HCT116 (cell line): ENCODE measurements at regions not wholly inside any gene's neighbourhood (a gene's known extent, or its start where the extent isn't known, plus 50 kb on each side); places are given as distances from the start of the nearest gene placed in this dataset.

ENCODE experiments used
- ATAC-seq: fragments of 200-7000 bp; cut with Tn5 transposase; 2 replicates; pipeline ENCODE4 v1.9.1; 2020; ENCODE audit warnings: mild to moderate bottlenecking, moderate library complexity
- BruUV-seq: library from RNA; stranded (reverse); fragments of 400-500 nt; replicated peaks from 2 replicates; lab custom pipeline; 2021; lab: Mats Ljungman, UMichigan
- CTCF ChIA-PET: fragments of 300-600 bp; sonication (Branson Sonifier 250); formaldehyde crosslinking; loops from one replicate; lab custom pipeline; 2021; ENCODE audit warnings: antibody characterized with exemption; lab: Charles Lee
- POLR2A ChIA-PET: fragments of 300-600, 350-600 bp; sonication (Branson Sonifier 250); formaldehyde crosslinking; loops from one replicate; lab custom pipeline; 2021; ENCODE audit warnings: antibody characterized with exemption; lab: Charles Lee
- RAD21 ChIA-PET, 2 experiments: fragments of 300-600 bp; sonication (Branson Sonifier 250); formaldehyde crosslinking; loops; one replicate each; lab custom pipeline; 2023; ENCODE audit warnings: low total read pairs in 2 of 2; ENCODE audit not compliant: uncharacterized antibody in 2 of 2, unreplicated experiment in 2 of 2, low non-redundant PET in 1 of 2; lab: Charles Lee
- DNase-seq: peaks from one replicate; pipeline ENCODE4 v3.0.0-alpha.2; 2010; ENCODE audit warnings: low read depth, low spot score
- H2AFZ ChIP-seq: fragments of 200-600 bp; shearing (Covaris generic), sonication (generic); 2 replicates; pipeline ENCODE4 v1.6.1; 2017; ENCODE audit warnings: low read depth, mixed run types, mixed read lengths, antibody characterized with exemption, low read length; ENCODE audit not compliant: poor library complexity, severe bottlenecking
- H3K27ac ChIP-seq: 2 replicates; pipeline ENCODE4 v1.5.1; 2012; ENCODE audit warnings: low read depth, low read length
- H3K27me3 ChIP-seq: fragments of 200-600 bp; sonication (generic); 2 replicates; pipeline ENCODE4 v1.6.1; 2016; ENCODE audit warnings: mixed run types, low read length, mixed read lengths; ENCODE audit not compliant: insufficient read depth
- H3K36me3 ChIP-seq, 2 experiments: fragments of 200-500 bp in 1 of 2; fragments of 200-600 bp in 1 of 2; sonication (Bioruptor generic) in 1 of 2; sonication (generic) in 1 of 2; 2 replicates each; pipeline versions ENCODE4 v1.5.1 to v1.6.1; 2014 to 2016; ENCODE audit warnings: low read length in 2 of 2, inconsistent platforms in 1 of 2, mixed read lengths in 1 of 2, mixed run types in 1 of 2; ENCODE audit not compliant: insufficient read depth in 2 of 2, control insufficient read depth in 1 of 2
- H3K4me1 ChIP-seq, 2 experiments: fragments of 200-600 bp in 1 of 2; sonication (generic) in 1 of 2; 2 replicates each; pipeline versions ENCODE4 v1.5.1 to v1.6.1; 2012 to 2017; ENCODE audit warnings: low read length in 2 of 2, inconsistent platforms in 1 of 2, mild to moderate bottlenecking in 1 of 2, mixed read lengths in 1 of 2, mixed run types in 1 of 2, moderate library complexity in 1 of 2; ENCODE audit not compliant: insufficient read depth in 2 of 2, control insufficient read depth in 1 of 2
- H3K4me2 ChIP-seq: fragments of 200-600 bp; sonication (generic); 2 replicates; pipeline ENCODE4 v1.6.1; 2017; ENCODE audit warnings: mixed run types, low read length, mixed read lengths
- H3K4me3 ChIP-seq, 2 experiments: fragments of 200-600 bp in 1 of 2; sonication (generic) in 1 of 2; replicated peaks in 1 of 2; 2 replicates each; pipeline ENCODE4 v1.5.1; 2011 to 2016; ENCODE audit warnings: low read length in 2 of 2, control low read depth in 1 of 2, low read depth in 1 of 2, mild to moderate bottlenecking in 1 of 2, mixed read lengths in 1 of 2, mixed run types in 1 of 2
- H3K79me2 ChIP-seq: fragments of 200-600 bp; sonication (generic); 2 replicates; pipeline ENCODE4 v1.6.1; 2017; ENCODE audit warnings: mild to moderate bottlenecking, mixed run types, low read length, moderate library complexity, mixed read lengths; ENCODE audit not compliant: insufficient read depth
- H3K9ac ChIP-seq: fragments of 200-600 bp; sonication (generic); 2 replicates; pipeline ENCODE4 v1.6.1; 2016; ENCODE audit warnings: low read length, mixed read lengths
- H3K9me2 ChIP-seq: fragments of 200-600 bp; sonication (generic), shearing (Covaris generic); 2 replicates; pipeline ENCODE4 v1.6.1; 2017; ENCODE audit warnings: mixed run types, mild to moderate bottlenecking, moderate library complexity; ENCODE audit not compliant: insufficient read depth
- H3K9me3 ChIP-seq, 2 experiments: fragments of 200-500 bp in 1 of 2; fragments of 200-600 bp in 1 of 2; sonication (Bioruptor generic) in 1 of 2; sonication (generic) in 1 of 2; 2 replicates each; pipeline ENCODE4 v1.6.1; 2014 to 2017; ENCODE audit warnings: low read length in 2 of 2, mixed read lengths in 2 of 2, inconsistent platforms in 1 of 2, low read depth in 1 of 2, mild to moderate bottlenecking in 1 of 2, mixed run types in 1 of 2, moderate library complexity in 1 of 2; ENCODE audit not compliant: control insufficient read depth in 1 of 2, insufficient read depth in 1 of 2
- H4K20me1 ChIP-seq: fragments of 200-600 bp; sonication (generic), shearing (Covaris generic); 2 replicates; pipeline ENCODE4 v1.6.1; 2017; ENCODE audit warnings: mixed run types, mild to moderate bottlenecking, moderate library complexity; ENCODE audit not compliant: insufficient read depth
- CBX3 ChIP-seq: IDR thresholded peaks from 2 replicates; pipeline ENCODE4 v1.6.1; 2012; ENCODE audit warnings: low read depth
- EGR1 ChIP-seq: IDR thresholded peaks from 2 replicates; pipeline ENCODE4 v1.6.1; 2012; ENCODE audit warnings: low read depth
- FOSL1 ChIP-seq: IDR thresholded peaks from 2 replicates; pipeline ENCODE4 v1.6.1; 2012; ENCODE audit warnings: low read depth
- RAD21 ChIP-seq: IDR thresholded peaks from 2 replicates; pipeline ENCODE4 v1.6.1; 2012; ENCODE audit warnings: low read depth, mild to moderate bottlenecking
- SIN3A ChIP-seq: IDR thresholded peaks from 2 replicates; pipeline ENCODE4 v1.6.1; 2012; ENCODE audit warnings: low read depth
- ZNF274 ChIP-seq: fragments of 200-500 bp; sonication (Bioruptor generic); IDR thresholded peaks from 2 replicates; pipeline ENCODE4 v1.6.1; 2014; ENCODE audit warnings: mild to moderate bottlenecking, low read depth, low read length, inconsistent platforms
- intact Hi-C: fragments of 100-400 bp; cut with micrococcal nuclease; formaldehyde crosslinking; loops from 2 replicates; pipeline ENCODE4 v1.10.0; 2022
- TF ChIP-seq, protein P1 (sequence below): IDR thresholded peaks from 2 replicates; pipeline ENCODE4 v1.6.1; 2012; ENCODE audit warnings: low read depth
- TF ChIP-seq, protein P2 (sequence below): IDR thresholded peaks from 2 replicates; pipeline ENCODE4 v1.6.1; 2011; ENCODE audit warnings: mild to moderate bottlenecking, low read length, moderate library complexity; ENCODE audit not compliant: insufficient replicate concordance; ENCODE audit errors: extremely low read depth
- TF ChIP-seq, protein P3 (sequence below): IDR thresholded peaks from 2 replicates; pipeline ENCODE4 v1.6.1; 2012

DNA sequence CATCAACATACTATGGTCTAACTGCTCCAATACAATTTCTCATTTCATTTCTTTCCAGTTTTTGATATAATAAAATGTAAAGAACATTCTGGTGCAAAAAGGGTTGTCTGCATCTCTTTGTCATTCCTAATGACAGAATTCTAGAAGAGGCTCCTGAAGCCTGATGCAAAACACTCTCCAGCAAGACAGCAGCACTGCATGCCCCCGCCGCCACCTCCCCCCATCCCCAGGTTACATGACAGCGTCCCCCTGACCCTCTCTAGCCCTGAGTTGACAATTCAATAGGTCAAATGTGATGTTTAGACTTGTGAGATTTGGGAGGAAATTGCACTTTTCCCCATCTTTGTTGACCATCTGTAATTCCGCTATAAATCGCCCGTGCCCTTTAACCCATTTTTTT is 64.6 kb upstream of the C1orf21 start (continued):
- TF ChIP-seq, protein P1, sequence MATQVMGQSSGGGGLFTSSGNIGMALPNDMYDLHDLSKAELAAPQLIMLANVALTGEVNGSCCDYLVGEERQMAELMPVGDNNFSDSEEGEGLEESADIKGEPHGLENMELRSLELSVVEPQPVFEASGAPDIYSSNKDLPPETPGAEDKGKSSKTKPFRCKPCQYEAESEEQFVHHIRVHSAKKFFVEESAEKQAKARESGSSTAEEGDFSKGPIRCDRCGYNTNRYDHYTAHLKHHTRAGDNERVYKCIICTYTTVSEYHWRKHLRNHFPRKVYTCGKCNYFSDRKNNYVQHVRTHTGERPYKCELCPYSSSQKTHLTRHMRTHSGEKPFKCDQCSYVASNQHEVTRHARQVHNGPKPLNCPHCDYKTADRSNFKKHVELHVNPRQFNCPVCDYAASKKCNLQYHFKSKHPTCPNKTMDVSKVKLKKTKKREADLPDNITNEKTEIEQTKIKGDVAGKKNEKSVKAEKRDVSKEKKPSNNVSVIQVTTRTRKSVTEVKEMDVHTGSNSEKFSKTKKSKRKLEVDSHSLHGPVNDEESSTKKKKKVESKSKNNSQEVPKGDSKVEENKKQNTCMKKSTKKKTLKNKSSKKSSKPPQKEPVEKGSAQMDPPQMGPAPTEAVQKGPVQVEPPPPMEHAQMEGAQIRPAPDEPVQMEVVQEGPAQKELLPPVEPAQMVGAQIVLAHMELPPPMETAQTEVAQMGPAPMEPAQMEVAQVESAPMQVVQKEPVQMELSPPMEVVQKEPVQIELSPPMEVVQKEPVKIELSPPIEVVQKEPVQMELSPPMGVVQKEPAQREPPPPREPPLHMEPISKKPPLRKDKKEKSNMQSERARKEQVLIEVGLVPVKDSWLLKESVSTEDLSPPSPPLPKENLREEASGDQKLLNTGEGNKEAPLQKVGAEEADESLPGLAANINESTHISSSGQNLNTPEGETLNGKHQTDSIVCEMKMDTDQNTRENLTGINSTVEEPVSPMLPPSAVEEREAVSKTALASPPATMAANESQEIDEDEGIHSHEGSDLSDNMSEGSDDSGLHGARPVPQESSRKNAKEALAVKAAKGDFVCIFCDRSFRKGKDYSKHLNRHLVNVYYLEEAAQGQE: no peak
- TF ChIP-seq SIN3A: no peak
- TF ChIP-seq, all 23 proteins: peak for 0

DNA sequence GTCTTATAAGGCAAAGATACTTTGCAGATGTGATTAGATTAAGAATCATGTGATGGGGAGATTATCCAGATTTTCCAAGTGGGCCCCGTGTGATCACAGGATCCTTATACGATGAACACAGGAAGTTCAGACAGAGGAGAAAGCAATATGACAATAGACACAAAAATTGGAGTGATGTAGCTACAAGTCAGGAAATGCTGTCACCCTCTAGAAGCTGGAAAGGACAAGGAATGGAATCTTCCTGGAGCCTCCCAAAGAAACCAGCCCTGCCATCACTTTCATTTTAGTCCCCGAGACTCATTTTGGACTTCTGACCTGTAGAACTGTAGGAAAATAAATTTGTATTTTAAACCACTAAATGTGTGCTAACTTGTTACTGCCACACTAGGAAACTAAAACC is 61.9 kb upstream of the C1orf21 start:
- intact Hi-C loops: no loop called here
- no peak for DNase-seq
- no peak overlapping the region for H3K4me3 ChIP-seq
- H3K27ac ChIP-seq: no peak overlapping the region
- no peaks in the 10 kb centered on the region for H3K9me2 ChIP-seq
- no peak for TF ChIP-seq RAD21
- TF ChIP-seq, protein P2, sequence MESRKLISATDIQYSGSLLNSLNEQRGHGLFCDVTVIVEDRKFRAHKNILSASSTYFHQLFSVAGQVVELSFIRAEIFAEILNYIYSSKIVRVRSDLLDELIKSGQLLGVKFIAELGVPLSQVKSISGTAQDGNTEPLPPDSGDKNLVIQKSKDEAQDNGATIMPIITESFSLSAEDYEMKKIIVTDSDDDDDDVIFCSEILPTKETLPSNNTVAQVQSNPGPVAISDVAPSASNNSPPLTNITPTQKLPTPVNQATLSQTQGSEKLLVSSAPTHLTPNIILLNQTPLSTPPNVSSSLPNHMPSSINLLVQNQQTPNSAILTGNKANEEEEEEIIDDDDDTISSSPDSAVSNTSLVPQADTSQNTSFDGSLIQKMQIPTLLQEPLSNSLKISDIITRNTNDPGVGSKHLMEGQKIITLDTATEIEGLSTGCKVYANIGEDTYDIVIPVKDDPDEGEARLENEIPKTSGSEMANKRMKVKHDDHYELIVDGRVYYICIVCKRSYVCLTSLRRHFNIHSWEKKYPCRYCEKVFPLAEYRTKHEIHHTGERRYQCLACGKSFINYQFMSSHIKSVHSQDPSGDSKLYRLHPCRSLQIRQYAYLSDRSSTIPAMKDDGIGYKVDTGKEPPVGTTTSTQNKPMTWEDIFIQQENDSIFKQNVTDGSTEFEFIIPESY: no peak
- TF ChIP-seq, protein P3, sequence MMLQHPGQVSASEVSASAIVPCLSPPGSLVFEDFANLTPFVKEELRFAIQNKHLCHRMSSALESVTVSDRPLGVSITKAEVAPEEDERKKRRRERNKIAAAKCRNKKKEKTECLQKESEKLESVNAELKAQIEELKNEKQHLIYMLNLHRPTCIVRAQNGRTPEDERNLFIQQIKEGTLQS: no peak
- TF ChIP-seq EGR1: no peak
- no peak for TF ChIP-seq CBX3
- no peak for TF ChIP-seq FOSL1
- TF ChIP-seq, protein P1: no peak
- TF ChIP-seq ZNF274: no peak
- TF ChIP-seq, all 23 proteins: peak for 0
- BruUV-seq: no TSS peak
- RAD21 ChIA-PET: no interaction called here
- no peak overlapping the region for H3K4me2 ChIP-seq
- CTCF ChIA-PET: no interaction called here
- H2AFZ ChIP-seq: no peak overlapping the region
- H3K79me2 ChIP-seq: no peaks in the 10 kb centered on the region
- H3K27me3 ChIP-seq: no peaks in the 10 kb centered on the region
- no peaks in the 10 kb centered on the region for H3K36me3 ChIP-seq
- POLR2A ChIA-PET: no interaction called here
- no peak overlapping the region for H3K9ac ChIP-seq
- no peaks in the 10 kb centered on the region for H4K20me1 ChIP-seq
- no peaks in the 10 kb centered on the region for H3K4me1 ChIP-seq
- H3K9me3 ChIP-seq: no peaks in the 10 kb centered on the region
- no peak for ATAC-seq
